Stimulated activated CD8-positive, alpha-beta memory T cell treated with anti-CD3 and anti-CD28 coated beads, Interleukin-15, amount 100 ng/mL, for 4 hours (primary cell): ENCODE measurements at regions not wholly inside any gene's neighbourhood (a gene's known extent, or its start where the extent isn't known, plus 50 kb on each side); places are given as distances from the start of the nearest gene placed in this dataset.

Source experiments
- DNase-seq, 2 donors: peaks; one replicate each; pipeline ENCODE4 v3.0.0-alpha.2; 2020; ENCODE audit warnings: low read depth in 2 of 2

GRCh38 chr14:95413289-95414215 lies 93.8 kb upstream of the CLMN start:
- DNase-seq, result no peak

GRCh38 chr14:95410838-95411237 lies 91.1 kb upstream of the CLMN start:
- no peak for DNase-seq

- DNase-seq, result no peak
These were observed 90.0 kb upstream of the CLMN start for GRCh38 chr14:95409477-95410272.

- DNase-seq, result no peak
These were observed 89.2 kb upstream of the CLMN start for GRCh38 chr14:95408731-95409476.

- DNase-seq, result no peak
These were observed 87.6 kb upstream of the CLMN start for GRCh38 chr14:95407354-95407753.

GRCh38 chr14:95406756-95407277 lies 87.1 kb upstream of the CLMN start:
- no peak for DNase-seq

- no peak for DNase-seq
These were observed 84.9 kb upstream of the CLMN start for GRCh38 chr14:95404583-95404982.

GRCh38 chr14:95402578-95402977 lies 82.9 kb upstream of the CLMN start:
- DNase-seq, result no peak

- DNase-seq, result no peak
These were observed 82.5 kb upstream of the CLMN start for GRCh38 chr14:95402176-95402575.

- no peak for DNase-seq
These were observed 79.2 kb upstream of the CLMN start for GRCh38 chr14:95398630-95399547.

GRCh38 chr14:95397325-95397724 lies 77.6 kb upstream of the CLMN start:
- no peak for DNase-seq

GRCh38 chr14:95396221-95396620 lies 76.5 kb upstream of the CLMN start:
- DNase-seq, result no peak

GRCh38 chr14:95395098-95395737 lies 75.5 kb upstream of the CLMN start:
- DNase-seq, result no peak

GRCh38 chr14:95394297-95395097 lies 74.8 kb upstream of the CLMN start:
- no peak for DNase-seq

GRCh38 chr14:95392841-95393240 lies 73.1 kb upstream of the CLMN start:
- DNase-seq, result no peak

- no peak for DNase-seq
These were observed 71.6 kb upstream of the CLMN start for GRCh38 chr14:95391331-95391730.

GRCh38 chr14:95389471-95390011 lies 69.8 kb upstream of the CLMN start:
- no peak for DNase-seq

- DNase-seq, result no peak
These were observed 69.0 kb upstream of the CLMN start for GRCh38 chr14:95388699-95389098.

- DNase-seq, result no peak
These were observed 68.2 kb upstream of the CLMN start for GRCh38 chr14:95387826-95388445.
